ENCODE measurements at regions not wholly inside any gene's neighbourhood (a gene's known extent, or its start where the extent isn't known, plus 50 kb on each side); places are given as distances from the start of the nearest gene placed in this dataset.

DNA sequence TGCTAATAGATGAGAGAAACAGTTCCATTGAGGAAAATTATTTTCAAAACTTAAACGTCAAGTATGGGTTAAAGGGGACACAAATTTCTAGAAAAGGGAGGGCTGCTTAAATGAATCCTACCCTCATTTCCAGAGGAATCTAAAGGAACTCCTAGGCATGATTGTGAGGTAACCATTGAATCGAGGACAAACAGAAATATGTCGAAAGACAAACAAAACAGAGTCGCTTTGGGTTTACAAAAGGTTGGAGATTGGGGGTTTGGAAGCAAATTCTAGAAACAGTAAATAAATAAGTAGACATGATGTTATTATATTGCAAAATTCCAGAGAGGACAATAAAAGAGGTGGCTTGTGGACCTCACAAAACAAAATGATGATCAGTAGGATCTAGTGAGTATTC lies 173.1 kb downstream of the FTCDNL1 start:
- DNase-seq, result no peak
- 68 to 71% methylated on average over 4 of the region's 4 CpGs for WGBS, 2 donors
- no peaks in the 10 kb centered on the region for H3K36me3 ChIP-seq
- no peaks in the 10 kb centered on the region for H3K27me3 ChIP-seq
- TF ChIP-seq POLR2A (IDR thresholded peaks at IDR 0.05), result no peak
- TF ChIP-seq, protein P1, sequence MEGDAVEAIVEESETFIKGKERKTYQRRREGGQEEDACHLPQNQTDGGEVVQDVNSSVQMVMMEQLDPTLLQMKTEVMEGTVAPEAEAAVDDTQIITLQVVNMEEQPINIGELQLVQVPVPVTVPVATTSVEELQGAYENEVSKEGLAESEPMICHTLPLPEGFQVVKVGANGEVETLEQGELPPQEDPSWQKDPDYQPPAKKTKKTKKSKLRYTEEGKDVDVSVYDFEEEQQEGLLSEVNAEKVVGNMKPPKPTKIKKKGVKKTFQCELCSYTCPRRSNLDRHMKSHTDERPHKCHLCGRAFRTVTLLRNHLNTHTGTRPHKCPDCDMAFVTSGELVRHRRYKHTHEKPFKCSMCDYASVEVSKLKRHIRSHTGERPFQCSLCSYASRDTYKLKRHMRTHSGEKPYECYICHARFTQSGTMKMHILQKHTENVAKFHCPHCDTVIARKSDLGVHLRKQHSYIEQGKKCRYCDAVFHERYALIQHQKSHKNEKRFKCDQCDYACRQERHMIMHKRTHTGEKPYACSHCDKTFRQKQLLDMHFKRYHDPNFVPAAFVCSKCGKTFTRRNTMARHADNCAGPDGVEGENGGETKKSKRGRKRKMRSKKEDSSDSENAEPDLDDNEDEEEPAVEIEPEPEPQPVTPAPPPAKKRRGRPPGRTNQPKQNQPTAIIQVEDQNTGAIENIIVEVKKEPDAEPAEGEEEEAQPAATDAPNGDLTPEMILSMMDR (IDR thresholded peaks at IDR 0.05), result no peak
- H3K9me3 ChIP-seq, result no peaks in the 10 kb centered on the region
- H3K27ac ChIP-seq, result no peak overlapping the region
- H3K4me3 ChIP-seq, result no peak overlapping the region
- intact Hi-C loops (cut with DNase I), result no loop called here
- H3K4me1 ChIP-seq, result no peaks in the 10 kb centered on the region

DNA sequence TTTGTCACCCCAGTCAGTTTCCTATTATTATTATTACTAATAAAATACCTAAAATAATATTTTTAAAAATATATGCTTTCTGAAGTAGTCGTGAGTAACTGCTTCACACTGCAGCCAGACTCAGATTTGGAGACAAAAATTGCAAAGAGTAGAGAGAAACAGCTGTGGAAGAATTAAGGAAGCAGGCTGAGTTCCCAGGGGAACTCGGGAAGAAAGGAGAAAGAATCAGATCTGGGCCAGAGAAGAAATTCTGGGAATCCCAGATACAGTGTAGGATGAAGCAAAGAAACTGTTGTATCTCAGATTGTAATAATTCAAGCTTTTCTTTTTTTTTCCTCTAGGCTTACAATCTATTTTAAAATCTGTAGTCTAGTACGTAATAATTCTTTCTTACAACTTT lies 182.3 kb downstream of the FTCDNL1 start:
- H3K4me3 ChIP-seq, result no peak overlapping the region
- no peak overlapping the region for H3K27ac ChIP-seq
- no peaks in the 10 kb centered on the region for H3K36me3 ChIP-seq
- intact Hi-C loops (cut with DNase I), result no loop called here
- TF ChIP-seq, protein P1 (IDR thresholded peaks at IDR 0.05), result no peak
- no peak for TF ChIP-seq POLR2A (IDR thresholded peaks at IDR 0.05)
- no peaks in the 10 kb centered on the region for H3K27me3 ChIP-seq
- H3K4me1 ChIP-seq, result no peaks in the 10 kb centered on the region
- H3K9me3 ChIP-seq, result no peaks in the 10 kb centered on the region
- no peak for DNase-seq
- 45 to 57% methylated on average over 3 of the region's 3 CpGs for WGBS, 2 donors

DNA sequence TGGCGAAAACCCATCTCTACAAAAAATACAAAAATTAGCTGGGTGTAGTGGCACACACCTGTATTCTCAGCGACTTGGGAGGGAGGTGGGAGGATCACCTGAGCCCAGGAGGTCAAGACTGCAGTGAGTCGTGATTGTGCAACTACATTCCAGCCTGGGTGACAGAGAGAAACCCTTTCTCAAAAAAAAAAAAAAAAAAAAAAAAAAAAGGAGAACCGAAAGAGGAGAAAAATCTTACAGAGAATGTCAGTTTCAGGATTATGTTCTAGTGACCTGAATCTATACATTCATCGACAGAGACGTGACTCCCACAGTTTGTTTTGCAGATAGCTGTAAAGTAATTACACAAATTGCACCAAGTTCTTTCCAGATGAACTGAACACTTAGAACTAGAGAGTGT lies 187.8 kb downstream of the FTCDNL1 start:
- TF ChIP-seq, protein P1 (IDR thresholded peaks at IDR 0.05), result no peak
- no peak for TF ChIP-seq POLR2A (IDR thresholded peaks at IDR 0.05)
- intact Hi-C loops (cut with DNase I), result no loop called here
- Histone ChIP-seq H3K4me1 (no peaks in the 10 kb centered on the region), H3K27ac (no peak overlapping the region), H3K9me3 (no peaks in the 10 kb centered on the region), H3K4me3 (no peak overlapping the region), H3K36me3 (no peaks in the 10 kb centered on the region), H3K27me3 (peaks cover 0 to 10% (median 0%) of the 10 kb centered on the region in 4 donors)
- 42 to 46% methylated on average over 6 of the region's 6 CpGs for WGBS, 2 donors
- no peak for DNase-seq

DNA sequence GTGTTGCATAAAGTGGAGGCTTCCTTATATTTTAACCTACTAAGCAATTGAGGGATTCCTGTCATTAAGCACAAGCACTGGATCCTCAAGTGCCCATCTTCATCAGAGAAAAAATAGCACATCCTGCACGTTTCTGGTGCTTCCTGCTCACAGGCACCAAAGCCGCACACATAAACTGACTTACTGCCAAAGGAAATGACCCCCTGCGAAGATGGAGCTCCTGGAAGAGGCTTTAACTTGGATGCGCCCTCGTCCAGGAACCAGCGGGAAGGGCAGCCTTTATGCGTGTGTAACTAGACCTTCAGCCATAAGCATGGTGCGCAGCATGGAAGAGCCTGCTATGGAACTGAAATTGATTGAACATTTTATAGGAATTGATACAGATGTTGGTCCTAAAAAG lies 188.7 kb downstream of the FTCDNL1 start:
- intact Hi-C loops (cut with DNase I), result no loop called here
- no peak for DNase-seq
- 64 to 72% methylated on average over 8 of the region's 8 CpGs for WGBS, 2 donors
- H3K27me3 ChIP-seq, result peaks cover 0 to 10% (median 0%) of the 10 kb centered on the region in 4 donors
- no peaks in the 10 kb centered on the region for H3K36me3 ChIP-seq
- no peaks in the 10 kb centered on the region for H3K4me1 ChIP-seq
- H3K9me3 ChIP-seq, result no peaks in the 10 kb centered on the region
- no peak overlapping the region for H3K4me3 ChIP-seq
- TF ChIP-seq, protein P1 (IDR thresholded peaks at IDR 0.05), result no peak
- TF ChIP-seq POLR2A (IDR thresholded peaks at IDR 0.05), result no peak
- H3K27ac ChIP-seq, result no peak overlapping the region

DNA sequence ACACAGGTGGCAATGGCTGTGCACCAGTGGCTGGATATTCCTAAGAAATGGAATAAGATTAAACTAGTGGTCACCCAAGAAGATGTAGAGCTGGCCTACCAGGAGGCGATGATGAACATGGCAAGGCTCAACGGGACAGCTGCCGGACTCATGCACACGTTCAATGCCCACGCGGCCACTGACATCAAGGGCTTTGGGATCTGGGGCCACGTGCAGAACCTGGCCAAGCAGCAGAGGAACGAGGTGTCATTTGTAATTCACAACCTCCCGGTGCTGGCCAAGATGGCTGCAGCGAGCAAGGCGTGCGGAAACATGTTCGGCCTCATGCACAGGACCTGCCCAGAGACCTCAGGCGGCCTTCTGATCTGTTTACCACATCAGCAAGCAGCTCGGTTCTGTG lies 190.8 kb downstream of the FTCDNL1 start:
- TF ChIP-seq, protein P1 (IDR thresholded peaks at IDR 0.05), result no peak
- no peak for TF ChIP-seq POLR2A (IDR thresholded peaks at IDR 0.05)
- no peak for DNase-seq
- WGBS, 2 donors, result 91 to 99% methylated on average over 12 to 14 of the region's 15 CpGs

More for the DNA sequence above, 190.8 kb downstream of the FTCDNL1 start:
- Histone ChIP-seq H3K36me3 (no peaks in the 10 kb centered on the region), H3K27ac (no peak overlapping the region), H3K9me3 (no peaks in the 10 kb centered on the region), H3K27me3 (peaks cover 0 to 10% (median 0%) of the 10 kb centered on the region in 4 donors), H3K4me3 (no peak overlapping the region), H3K4me1 (no peaks in the 10 kb centered on the region)
- intact Hi-C loops (cut with DNase I), result no loop called here

All from esophagus squamous epithelium (tissue), 5 donors.